Transverse colon (tissue), 4 donors: ENCODE measurements at regions not wholly inside any gene's neighbourhood (a gene's known extent, or its start where the extent isn't known, plus 50 kb on each side); places are given as distances from the start of the nearest gene placed in this dataset.

Experiments used
- POLR2A ChIP-seq: fragments of 450-650 bp; IDR thresholded peaks from one replicate; pipeline ENCODE4 v1.6.1; 2016; ENCODE audit warnings: antibody characterized with exemption, mild to moderate bottlenecking, moderate library complexity
- POLR2AphosphoS5 ChIP-seq, 3 donors: sonication (generic); formaldehyde crosslinking; IDR thresholded peaks; one replicate each; pipeline ENCODE4 v1.6.1; 2016; ENCODE audit warnings: antibody characterized with exemption in 3 of 3
- TF ChIP-seq, protein P1 (sequence below), 5 experiments: fragments of 200-600 bp in 3 of 5; fragments of 450-650 bp in 2 of 5; sonication (generic) in 3 of 5; IDR thresholded peaks; 1 replicate in 2 of 5; 2 replicates in 3 of 5; pipeline ENCODE4 v1.5.1; 2016 to 2017; ENCODE audit warnings: antibody characterized with exemption in 5 of 5, inconsistent platforms in 3 of 5, mild to moderate bottlenecking in 2 of 5, moderate library complexity in 1 of 5

DNA sequence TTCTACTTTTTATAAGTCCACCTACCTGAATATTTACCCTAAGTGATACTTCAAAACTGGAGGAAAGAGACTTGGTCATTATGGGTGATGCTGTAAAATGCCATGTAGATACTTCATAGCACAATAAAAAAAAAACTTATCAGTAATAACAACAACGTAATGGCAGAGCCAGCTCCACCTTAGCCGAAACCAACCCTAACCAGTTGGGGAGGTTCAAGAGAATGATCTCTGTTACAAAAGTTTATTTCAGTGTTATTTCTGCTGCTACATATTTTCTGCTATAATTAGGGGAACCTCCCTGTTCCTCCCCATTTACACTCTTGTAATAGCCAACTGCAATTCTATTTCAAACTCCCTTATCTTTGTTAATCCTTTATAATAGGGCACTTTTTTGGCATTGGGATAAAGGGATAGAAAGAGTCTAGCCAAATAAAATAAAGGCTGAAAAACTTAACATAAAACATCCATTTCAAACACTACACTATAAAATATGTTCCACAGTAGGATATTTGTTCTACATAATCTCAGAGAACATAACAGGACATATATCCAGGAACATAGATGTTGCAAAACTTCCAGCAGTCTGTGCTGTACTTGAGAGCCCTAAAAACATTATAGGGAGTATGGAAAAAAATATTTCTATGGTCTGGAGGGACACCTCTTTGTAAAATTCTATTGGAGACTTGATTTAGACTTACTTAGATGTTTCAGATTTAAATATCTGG lies 138.7 kb upstream of the POF1B start:
- TF ChIP-seq, protein P1, sequence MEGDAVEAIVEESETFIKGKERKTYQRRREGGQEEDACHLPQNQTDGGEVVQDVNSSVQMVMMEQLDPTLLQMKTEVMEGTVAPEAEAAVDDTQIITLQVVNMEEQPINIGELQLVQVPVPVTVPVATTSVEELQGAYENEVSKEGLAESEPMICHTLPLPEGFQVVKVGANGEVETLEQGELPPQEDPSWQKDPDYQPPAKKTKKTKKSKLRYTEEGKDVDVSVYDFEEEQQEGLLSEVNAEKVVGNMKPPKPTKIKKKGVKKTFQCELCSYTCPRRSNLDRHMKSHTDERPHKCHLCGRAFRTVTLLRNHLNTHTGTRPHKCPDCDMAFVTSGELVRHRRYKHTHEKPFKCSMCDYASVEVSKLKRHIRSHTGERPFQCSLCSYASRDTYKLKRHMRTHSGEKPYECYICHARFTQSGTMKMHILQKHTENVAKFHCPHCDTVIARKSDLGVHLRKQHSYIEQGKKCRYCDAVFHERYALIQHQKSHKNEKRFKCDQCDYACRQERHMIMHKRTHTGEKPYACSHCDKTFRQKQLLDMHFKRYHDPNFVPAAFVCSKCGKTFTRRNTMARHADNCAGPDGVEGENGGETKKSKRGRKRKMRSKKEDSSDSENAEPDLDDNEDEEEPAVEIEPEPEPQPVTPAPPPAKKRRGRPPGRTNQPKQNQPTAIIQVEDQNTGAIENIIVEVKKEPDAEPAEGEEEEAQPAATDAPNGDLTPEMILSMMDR (IDR thresholded peaks at IDR 0.05), result no peak
- TF ChIP-seq POLR2A (no peak), POLR2AphosphoS5 (IDR thresholded peaks at IDR 0.05) (no peak)
